ENCODE measurements at regions not wholly inside any gene's neighbourhood (a gene's known extent, or its start where the extent isn't known, plus 50 kb on each side); places are given as distances from the start of the nearest gene placed in this dataset.

GRCh38 chr13:85719749-85720148 lies 79.5 kb downstream of the SLITRK6 start:
- no peaks in the 10 kb centered on the region for H3K27me3 ChIP-seq (ENCODE audit: insufficient read depth, low read length)
- H3K4me2 ChIP-seq (ENCODE audit: low read length) = no peak overlapping the region
- no peak overlapping the region for H3K9ac ChIP-seq (ENCODE audit: low read length)
- no peak overlapping the region for H3K27ac ChIP-seq (ENCODE audit: low read depth, low read length)
- TF ChIP-seq EZH2 (IDR thresholded peaks at IDR 0.05; ENCODE audit: insufficient read depth, low read length) (no peak), CTCF (IDR thresholded peaks at IDR 0.05; ENCODE audit: insufficient read depth, low read depth, low read length) (no peak)
- Mint-ChIP-seq H3K9me3 (ENCODE audit: unreplicated experiment) (no peaks in the 10 kb centered on the region), H3K4me1 (ENCODE audit: low read depth, unreplicated experiment) (no peaks in the 10 kb centered on the region), H3K27ac (ENCODE audit: unreplicated experiment) (no peak overlapping the region), H3K27me3 (ENCODE audit: low read depth, unreplicated experiment) (no peaks in the 10 kb centered on the region), H3K4me3 (ENCODE audit: unreplicated experiment) (no peak overlapping the region), H3K36me3 (ENCODE audit: low read depth, unreplicated experiment) (no peaks in the 10 kb centered on the region)
- FAIRE-seq (no peak), DNase-seq (ENCODE audit: low read depth) (no peak)
- H4K20me1 ChIP-seq (ENCODE audit: insufficient read depth, low read length) = no peaks in the 10 kb centered on the region
- H3K9me3 ChIP-seq (ENCODE audit: insufficient read depth, low read depth, low read length) = no peaks in the 10 kb centered on the region
- no peaks in the 10 kb centered on the region for H3K36me3 ChIP-seq (ENCODE audit: insufficient read depth, low read length)
- no peaks in the 10 kb centered on the region for H3K79me2 ChIP-seq (ENCODE audit: insufficient read depth, low read length)
- no peak overlapping the region for H3K4me3 ChIP-seq (ENCODE audit: insufficient read depth, low read depth, low read length)
- no peak overlapping the region for H2AFZ ChIP-seq (ENCODE audit: low read depth, low read length)
- no peaks in the 10 kb centered on the region for H3K4me1 ChIP-seq (ENCODE audit: insufficient read depth, low read length)

GRCh38 chr13:85717921-85718320 lies 81.3 kb downstream of the SLITRK6 start:
- Histone ChIP-seq H3K9ac (ENCODE audit: low read length) (no peak overlapping the region), H3K27ac (ENCODE audit: low read depth, low read length) (no peak overlapping the region), H3K4me2 (ENCODE audit: low read length) (no peak overlapping the region), H4K20me1 (ENCODE audit: insufficient read depth, low read length) (no peaks in the 10 kb centered on the region), H2AFZ (ENCODE audit: low read depth, low read length) (no peak overlapping the region), H3K4me1 (ENCODE audit: insufficient read depth, low read length) (no peaks in the 10 kb centered on the region), H3K9me3 (ENCODE audit: insufficient read depth, low read depth, low read length) (no peaks in the 10 kb centered on the region), H3K4me3 (ENCODE audit: insufficient read depth, low read depth, low read length) (no peak overlapping the region), H3K79me2 (ENCODE audit: insufficient read depth, low read length) (no peaks in the 10 kb centered on the region), H3K27me3 (ENCODE audit: insufficient read depth, low read length) (no peaks in the 10 kb centered on the region), H3K36me3 (ENCODE audit: insufficient read depth, low read length) (no peaks in the 10 kb centered on the region)
- no peaks in the 10 kb centered on the region for H3K36me3 Mint-ChIP-seq (ENCODE audit: low read depth, unreplicated experiment)
- FAIRE-seq = no peak
- no peaks in the 10 kb centered on the region for H3K27me3 Mint-ChIP-seq (ENCODE audit: low read depth, unreplicated experiment)
- no peaks in the 10 kb centered on the region for H3K4me1 Mint-ChIP-seq (ENCODE audit: low read depth, unreplicated experiment)
- no peak overlapping the region for H3K4me3 Mint-ChIP-seq (ENCODE audit: unreplicated experiment)
- no peak overlapping the region for H3K27ac Mint-ChIP-seq (ENCODE audit: unreplicated experiment)
- TF ChIP-seq EZH2 (IDR thresholded peaks at IDR 0.05; ENCODE audit: insufficient read depth, low read length) (no peak), CTCF (IDR thresholded peaks at IDR 0.05; ENCODE audit: insufficient read depth, low read depth, low read length) (no peak)
- no peaks in the 10 kb centered on the region for H3K9me3 Mint-ChIP-seq (ENCODE audit: unreplicated experiment)
- no peak for DNase-seq (ENCODE audit: low read depth)

- Histone ChIP-seq H3K9ac (ENCODE audit: low read length) (no peak overlapping the region), H3K79me2 (ENCODE audit: insufficient read depth, low read length) (no peaks in the 10 kb centered on the region), H4K20me1 (ENCODE audit: insufficient read depth, low read length) (no peaks in the 10 kb centered on the region), H3K27ac (ENCODE audit: low read depth, low read length) (no peak overlapping the region), H3K4me2 (ENCODE audit: low read length) (no peak overlapping the region), H2AFZ (ENCODE audit: low read depth, low read length) (no peak overlapping the region), H3K27me3 (ENCODE audit: insufficient read depth, low read length) (no peaks in the 10 kb centered on the region), H3K9me3 (ENCODE audit: insufficient read depth, low read depth, low read length) (no peaks in the 10 kb centered on the region), H3K4me3 (ENCODE audit: insufficient read depth, low read depth, low read length) (no peak overlapping the region), H3K4me1 (ENCODE audit: insufficient read depth, low read length) (no peaks in the 10 kb centered on the region), H3K36me3 (ENCODE audit: insufficient read depth, low read length) (no peaks in the 10 kb centered on the region)
- TF ChIP-seq EZH2 (IDR thresholded peaks at IDR 0.05; ENCODE audit: insufficient read depth, low read length) = no peak
- no peak for TF ChIP-seq CTCF (IDR thresholded peaks at IDR 0.05; ENCODE audit: insufficient read depth, low read depth, low read length)
- H3K27ac Mint-ChIP-seq (ENCODE audit: unreplicated experiment) = no peak overlapping the region
- no peaks in the 10 kb centered on the region for H3K36me3 Mint-ChIP-seq (ENCODE audit: low read depth, unreplicated experiment)
- H3K4me3 Mint-ChIP-seq (ENCODE audit: unreplicated experiment) = no peak overlapping the region
- no peaks in the 10 kb centered on the region for H3K27me3 Mint-ChIP-seq (ENCODE audit: low read depth, unreplicated experiment)
- FAIRE-seq = no peak
- no peaks in the 10 kb centered on the region for H3K9me3 Mint-ChIP-seq (ENCODE audit: unreplicated experiment)
- no peak for DNase-seq (ENCODE audit: low read depth)
- no peaks in the 10 kb centered on the region for H3K4me1 Mint-ChIP-seq (ENCODE audit: low read depth, unreplicated experiment)
Observed at GRCh38 chr13:85710545-85710944, 88.7 kb downstream of the SLITRK6 start.

Measured in astrocyte (in vitro differentiated cells and primary cell).